Omental fat pad (tissue), 3 donors: ENCODE measurements at regions not wholly inside any gene's neighbourhood (a gene's known extent, or its start where the extent isn't known, plus 50 kb on each side); places are given as distances from the start of the nearest gene placed in this dataset.

Experiments used
- ATAC-seq: fragments of 150-250 bp; one replicate; pipeline ENCODE4 v1.9.1; 2016; ENCODE audit warnings: mild to moderate bottlenecking, moderate library complexity; ENCODE audit not compliant: low FRiP score
- DNase-seq: peaks from one replicate; pipeline ENCODE4 v3.0.0-alpha.2; 2019; ENCODE audit warnings: low spot score
- CTCF ChIP-seq, 3 donors: fragments of 450-650 bp; IDR thresholded peaks; one replicate each; pipeline ENCODE4 v1.5.1; 2016 to 2017; ENCODE audit warnings: antibody characterized with exemption in 3 of 3, mild to moderate bottlenecking in 3 of 3, moderate library complexity in 2 of 3

GRCh38 chr4:19748519-19749479 is 502.9 kb upstream of the SLIT2 start:
- ATAC-seq, result peak; percentile 83
- no peak for TF ChIP-seq CTCF (IDR thresholded peaks at IDR 0.05)
- DNase-seq, result no peak

DNA sequence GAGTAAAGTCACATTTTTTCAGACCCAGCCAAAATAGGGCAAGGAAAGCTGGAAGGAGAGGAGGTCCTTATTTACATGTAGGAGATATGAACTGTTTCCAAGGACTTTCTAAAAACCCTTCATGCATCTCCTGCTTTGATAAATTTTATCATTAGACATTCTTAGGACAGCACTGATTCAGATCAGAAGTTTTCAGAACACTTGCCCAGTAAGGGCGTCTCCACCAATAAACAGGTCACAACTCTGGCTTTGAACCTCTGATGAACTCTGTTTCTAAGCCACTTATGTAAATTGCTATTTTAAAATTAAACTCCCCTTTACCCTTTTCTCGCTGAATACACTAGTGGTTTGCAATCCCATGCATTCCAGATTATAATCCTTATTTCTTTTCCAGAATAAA is 505.3 kb upstream of the SLIT2 start:
- DNase-seq (no peak), ATAC-seq (no peak)
- no peak for TF ChIP-seq CTCF (IDR thresholded peaks at IDR 0.05)

DNA sequence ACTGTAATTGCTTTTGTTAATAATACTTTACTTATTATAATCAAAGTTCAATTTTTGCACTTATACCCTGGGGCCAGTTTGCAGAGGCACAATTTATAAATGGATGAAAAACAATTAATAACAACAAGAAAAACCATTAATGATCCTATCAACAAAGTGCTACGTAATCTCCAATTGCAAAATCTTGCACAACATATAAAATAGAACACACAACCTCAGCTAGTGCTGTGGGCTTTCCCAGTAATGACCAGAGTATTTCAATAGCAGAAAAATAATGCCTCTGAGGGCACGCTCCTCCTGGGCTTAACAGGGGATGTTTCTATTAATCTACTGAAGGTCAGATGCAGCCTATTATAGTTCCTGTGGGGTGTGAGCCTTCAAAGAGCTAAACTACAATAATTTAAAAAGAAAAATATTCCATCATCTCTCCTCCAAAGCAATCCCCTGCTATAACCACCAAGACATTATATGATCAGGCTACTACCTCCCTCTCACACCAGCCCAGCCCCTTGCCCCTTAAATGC is 508.5 kb upstream of the SLIT2 start:
- no peak for TF ChIP-seq CTCF (IDR thresholded peaks at IDR 0.05)
- ATAC-seq (no peak), DNase-seq (no peak)

DNA sequence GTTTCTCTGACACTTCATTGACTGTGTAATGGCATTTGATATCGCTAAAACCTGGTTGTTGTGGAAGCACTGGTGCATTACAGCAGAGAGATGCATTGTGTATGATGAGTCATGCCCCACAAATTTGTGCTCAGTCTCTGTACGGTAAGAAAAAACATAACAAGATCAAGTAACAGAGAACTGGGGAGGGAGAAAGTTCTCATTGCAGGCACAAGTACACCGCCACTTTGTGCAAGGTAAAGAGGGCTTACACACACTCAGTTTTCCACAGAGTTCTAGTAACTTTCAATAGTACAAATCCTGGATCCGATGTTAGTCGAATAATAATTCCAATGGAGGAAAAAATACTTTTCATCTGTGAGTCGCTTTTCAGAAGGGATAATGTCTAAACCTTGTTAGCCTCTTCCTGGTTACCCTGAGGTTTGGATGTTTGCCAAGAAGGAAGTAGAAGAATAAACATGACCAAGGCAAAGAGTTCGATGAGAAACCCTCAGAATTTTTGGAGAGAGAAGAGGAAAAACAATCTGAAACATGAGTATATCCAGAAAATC is 512.5 kb upstream of the SLIT2 start:
- no peak for TF ChIP-seq CTCF (IDR thresholded peaks at IDR 0.05)
- ATAC-seq (peak; percentile 48), DNase-seq (no peak)

DNA sequence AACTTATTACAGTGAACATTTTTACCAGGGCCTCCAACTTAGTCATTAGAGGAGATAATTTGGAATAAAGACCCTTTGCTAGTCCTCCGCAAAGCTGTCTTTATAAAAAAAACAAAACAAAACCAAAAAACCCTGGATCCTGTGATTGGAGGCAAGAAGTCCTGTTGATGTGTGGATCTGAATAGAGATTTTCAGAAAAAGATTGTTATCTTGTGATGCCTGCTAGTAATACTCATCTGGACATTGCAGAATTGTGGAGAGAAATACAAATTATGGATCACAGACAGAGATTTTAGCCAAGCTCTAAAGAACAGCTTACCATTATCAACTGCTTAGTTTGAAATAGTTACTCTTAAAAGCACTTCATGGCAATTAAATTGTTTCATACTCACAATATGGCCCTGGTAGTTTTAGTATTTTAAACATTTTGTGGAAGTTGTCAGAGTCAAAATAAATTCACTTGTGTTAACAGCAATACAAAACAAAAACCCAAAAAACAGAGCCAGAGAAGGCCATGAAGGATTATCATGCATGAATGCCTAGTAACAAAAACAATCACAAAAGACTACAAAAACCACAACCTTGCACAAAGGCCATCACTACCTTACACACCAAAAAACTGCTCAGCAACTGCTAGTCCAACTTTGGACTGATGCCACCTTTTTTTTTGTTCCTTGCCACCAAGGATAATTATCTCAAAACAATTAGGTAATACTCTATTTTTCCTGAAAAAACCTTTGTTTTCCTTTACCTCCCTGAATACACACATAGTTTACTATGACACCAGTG is 514.5 kb upstream of the SLIT2 start:
- DNase-seq (no peak), ATAC-seq (no peak)
- no peak for TF ChIP-seq CTCF (IDR thresholded peaks at IDR 0.05)

DNA sequence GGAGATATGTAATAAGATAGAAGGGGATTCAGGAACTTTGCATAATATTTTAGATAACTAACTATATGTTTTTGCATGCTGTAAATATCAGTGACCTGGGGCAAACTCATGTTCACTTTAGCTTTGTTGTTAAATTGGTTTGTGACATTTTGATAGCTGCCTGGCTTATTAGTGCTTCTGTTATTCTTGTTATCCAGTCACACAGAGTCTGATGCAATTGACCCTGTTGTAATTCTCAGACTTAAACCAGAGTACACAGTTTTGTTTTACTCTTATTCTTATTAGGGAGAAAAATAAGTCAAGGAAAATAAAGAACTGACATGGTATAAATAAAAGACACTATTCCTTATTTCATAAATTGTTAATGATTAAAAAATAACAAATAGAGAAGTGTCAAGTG is 516.7 kb upstream of the SLIT2 start:
- no peak for TF ChIP-seq CTCF (IDR thresholded peaks at IDR 0.05)
- ATAC-seq, result no peak
- no peak for DNase-seq
